ENCODE measurements at regions not wholly inside any gene's neighbourhood (a gene's known extent, or its start where the extent isn't known, plus 50 kb on each side); places are given as distances from the start of the nearest gene placed in this dataset.

DNA sequence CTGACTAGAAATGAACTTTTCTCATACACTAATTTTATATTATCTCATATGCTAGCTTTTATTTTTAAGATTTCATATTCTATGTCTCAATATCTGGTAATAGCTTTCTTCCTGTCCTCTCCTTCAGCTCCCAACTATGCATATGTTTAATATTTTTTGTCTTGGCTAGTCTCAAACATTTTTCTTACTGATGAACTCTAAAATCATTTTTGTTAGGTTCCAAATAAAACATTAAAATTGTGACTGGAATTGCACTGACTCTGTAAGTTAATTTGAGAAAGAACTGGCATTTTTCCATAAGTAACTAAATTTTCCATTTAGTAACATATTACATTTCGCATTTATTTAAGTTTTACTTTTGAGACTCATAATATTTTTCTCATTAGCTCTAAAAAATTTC is 368.5 kb upstream of the DPYD start:
- no peak overlapping the region for H3K27ac ChIP-seq (ENCODE audit: extremely low read depth, low read depth, low read length)
- ChIA-PET CTCF (interaction anchor here (0.9 kb wide), 1 partner anchor 51 kb away, joined by 3 read pairs; no protein-coding TSS in a partner anchor), POLR2A (no interaction called here)
- H3K36me3 ChIP-seq (ENCODE audit: control insufficient read depth in 2 of 2, insufficient read depth in 1 of 2, low read length in 2 of 2): no peaks in the 10 kb centered on the region
- no peaks in the 10 kb centered on the region; the same call in 1 of the 2 replicates for H3K9me3 ChIP-seq (ENCODE audit: control insufficient read depth, insufficient read depth, low read depth, low read length)
- no peak for TF ChIP-seq ZNF843 (tag by site-specific recombination; IDR thresholded peaks at IDR 0.05)
- TF ChIP-seq ZNF174 (tag by site-specific recombination; IDR thresholded peaks at IDR 0.05): no peak
- no peak for TF ChIP-seq TCF7L2 (IDR thresholded peaks at IDR 0.05; ENCODE audit: borderline replicate concordance, low read depth, low read length)
- no peak for TF ChIP-seq HOXD13 (CRISPR knock-in tag; IDR thresholded peaks at IDR 0.05; ENCODE audit: borderline replicate concordance)
- TF ChIP-seq, protein P1, sequence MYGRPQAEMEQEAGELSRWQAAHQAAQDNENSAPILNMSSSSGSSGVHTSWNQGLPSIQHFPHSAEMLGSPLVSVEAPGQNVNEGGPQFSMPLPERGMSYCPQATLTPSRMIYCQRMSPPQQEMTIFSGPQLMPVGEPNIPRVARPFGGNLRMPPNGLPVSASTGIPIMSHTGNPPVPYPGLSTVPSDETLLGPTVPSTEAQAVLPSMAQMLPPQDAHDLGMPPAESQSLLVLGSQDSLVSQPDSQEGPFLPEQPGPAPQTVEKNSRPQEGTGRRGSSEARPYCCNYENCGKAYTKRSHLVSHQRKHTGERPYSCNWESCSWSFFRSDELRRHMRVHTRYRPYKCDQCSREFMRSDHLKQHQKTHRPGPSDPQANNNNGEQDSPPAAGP (tag by site-specific recombination; IDR thresholded peaks at IDR 0.05): no peak
- no peak overlapping the region for H3K4me3 ChIP-seq (ENCODE audit: low read depth, low read length)
- no peaks in the 10 kb centered on the region for H3K4me1 ChIP-seq (ENCODE audit: control insufficient read depth, insufficient read depth, low read length)

DNA sequence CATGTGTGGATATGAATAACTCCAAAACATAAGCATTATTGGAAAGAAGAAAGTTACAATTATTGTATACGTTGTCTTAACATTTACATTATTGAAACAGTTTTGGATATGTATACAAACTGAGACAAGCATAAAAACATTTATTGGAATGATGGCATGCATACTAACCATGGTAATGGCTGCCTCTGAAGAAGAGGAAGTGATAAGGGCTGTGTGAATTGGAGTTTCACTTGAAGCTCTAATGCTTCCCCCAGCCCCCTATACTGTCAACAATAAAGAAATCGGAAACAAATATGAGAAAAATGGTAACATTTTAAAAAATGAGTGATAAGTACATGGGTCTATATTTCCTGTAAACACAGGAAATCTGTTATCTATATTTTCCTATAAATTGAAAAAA is 367.7 kb upstream of the DPYD start:
- POLR2A ChIA-PET: no interaction called here
- Histone ChIP-seq H3K36me3 (ENCODE audit: control insufficient read depth in 2 of 2, insufficient read depth in 1 of 2, low read length in 2 of 2) (no peaks in the 10 kb centered on the region), H3K4me1 (ENCODE audit: control insufficient read depth, insufficient read depth, low read length) (no peaks in the 10 kb centered on the region), H3K4me3 (ENCODE audit: low read depth, low read length) (no peak overlapping the region), H3K27ac (ENCODE audit: extremely low read depth, low read depth, low read length) (no peak overlapping the region), H3K9me3 (ENCODE audit: control insufficient read depth, insufficient read depth, low read depth, low read length) (no peaks in the 10 kb centered on the region; the same call in 1 of the 2 replicates)
- CTCF ChIA-PET: interaction anchor here (0.9 kb wide), 1 partner anchor 50 kb away, joined by 3 read pairs; no protein-coding TSS in a partner anchor
- TF ChIP-seq PRDM1 (tag by site-specific recombination; IDR thresholded peaks at IDR 0.05) (no peak), ZNF311 (tag by site-specific recombination; IDR thresholded peaks at IDR 0.05; ENCODE audit: borderline replicate concordance) (no peak), ZFP37 (tag by site-specific recombination; IDR thresholded peaks at IDR 0.05) (no peak), ZBTB48 (tag by site-specific recombination; IDR thresholded peaks at IDR 0.05) (no peak), ZNF354C (tag by site-specific recombination; IDR thresholded peaks at IDR 0.05; ENCODE audit: borderline replicate concordance, low read depth) (no peak)

DNA sequence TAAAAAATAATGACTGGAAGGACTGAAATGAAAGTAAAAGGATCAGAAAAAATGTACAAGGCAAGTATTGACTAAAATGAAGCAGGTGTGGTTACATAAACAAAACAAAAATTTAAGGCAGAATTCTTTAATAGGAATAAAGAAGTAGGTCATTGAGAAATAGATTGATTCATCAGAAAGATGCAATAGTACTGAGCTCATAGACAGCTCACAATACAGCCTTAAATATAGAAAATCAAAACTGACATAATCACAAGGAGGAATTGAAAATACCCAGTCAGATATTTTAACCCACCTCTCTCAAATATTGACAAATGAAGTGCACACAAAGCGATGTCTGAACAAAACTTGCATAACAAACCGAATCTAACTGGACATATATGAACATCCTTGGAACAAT is 366.8 kb upstream of the DPYD start:
- H3K27ac ChIP-seq (ENCODE audit: extremely low read depth, low read depth, low read length): no peak overlapping the region
- no peak overlapping the region for H3K4me3 ChIP-seq (ENCODE audit: low read depth, low read length)
- no peaks in the 10 kb centered on the region for H3K4me1 ChIP-seq (ENCODE audit: control insufficient read depth, insufficient read depth, low read length)
- POLR2A ChIA-PET: no interaction called here
- H3K36me3 ChIP-seq (ENCODE audit: control insufficient read depth in 2 of 2, insufficient read depth in 1 of 2, low read length in 2 of 2): no peaks in the 10 kb centered on the region
- H3K9me3 ChIP-seq (ENCODE audit: control insufficient read depth, insufficient read depth, low read depth, low read length): no peaks in the 10 kb centered on the region; the same call in 1 of the 2 replicates
- TF ChIP-seq ZNF426 (tag by site-specific recombination; IDR thresholded peaks at IDR 0.05): no peak
- TF ChIP-seq, protein P2, sequence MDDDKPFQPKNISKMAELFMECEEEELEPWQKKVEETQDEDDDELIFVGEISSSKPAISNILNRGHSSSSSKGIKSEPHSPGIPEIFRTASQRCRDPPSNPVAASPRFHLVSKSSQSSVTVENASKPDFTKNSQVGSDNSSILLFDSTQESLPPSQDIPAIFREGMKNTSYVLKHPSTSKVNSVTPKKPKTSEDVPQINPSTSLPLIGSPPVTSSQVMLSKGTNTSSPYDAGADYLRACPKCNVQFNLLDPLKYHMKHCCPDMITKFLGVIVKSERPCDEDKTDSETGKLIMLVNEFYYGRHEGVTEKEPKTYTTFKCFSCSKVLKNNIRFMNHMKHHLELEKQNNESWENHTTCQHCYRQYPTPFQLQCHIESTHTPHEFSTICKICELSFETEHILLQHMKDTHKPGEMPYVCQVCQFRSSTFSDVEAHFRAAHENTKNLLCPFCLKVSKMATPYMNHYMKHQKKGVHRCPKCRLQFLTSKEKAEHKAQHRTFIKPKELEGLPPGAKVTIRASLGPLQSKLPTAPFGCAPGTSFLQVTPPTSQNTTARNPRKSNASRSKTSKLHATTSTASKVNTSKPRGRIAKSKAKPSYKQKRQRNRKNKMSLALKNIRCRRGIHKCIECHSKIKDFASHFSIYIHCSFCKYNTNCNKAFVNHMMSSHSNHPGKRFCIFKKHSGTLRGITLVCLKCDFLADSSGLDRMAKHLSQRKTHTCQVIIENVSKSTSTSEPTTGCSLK (tag by site-specific recombination; IDR thresholded peaks at IDR 0.05): no peak
- TF ChIP-seq, protein P3, sequence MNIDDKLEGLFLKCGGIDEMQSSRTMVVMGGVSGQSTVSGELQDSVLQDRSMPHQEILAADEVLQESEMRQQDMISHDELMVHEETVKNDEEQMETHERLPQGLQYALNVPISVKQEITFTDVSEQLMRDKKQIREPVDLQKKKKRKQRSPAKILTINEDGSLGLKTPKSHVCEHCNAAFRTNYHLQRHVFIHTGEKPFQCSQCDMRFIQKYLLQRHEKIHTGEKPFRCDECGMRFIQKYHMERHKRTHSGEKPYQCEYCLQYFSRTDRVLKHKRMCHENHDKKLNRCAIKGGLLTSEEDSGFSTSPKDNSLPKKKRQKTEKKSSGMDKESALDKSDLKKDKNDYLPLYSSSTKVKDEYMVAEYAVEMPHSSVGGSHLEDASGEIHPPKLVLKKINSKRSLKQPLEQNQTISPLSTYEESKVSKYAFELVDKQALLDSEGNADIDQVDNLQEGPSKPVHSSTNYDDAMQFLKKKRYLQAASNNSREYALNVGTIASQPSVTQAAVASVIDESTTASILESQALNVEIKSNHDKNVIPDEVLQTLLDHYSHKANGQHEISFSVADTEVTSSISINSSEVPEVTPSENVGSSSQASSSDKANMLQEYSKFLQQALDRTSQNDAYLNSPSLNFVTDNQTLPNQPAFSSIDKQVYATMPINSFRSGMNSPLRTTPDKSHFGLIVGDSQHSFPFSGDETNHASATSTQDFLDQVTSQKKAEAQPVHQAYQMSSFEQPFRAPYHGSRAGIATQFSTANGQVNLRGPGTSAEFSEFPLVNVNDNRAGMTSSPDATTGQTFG (tag by site-specific recombination; IDR thresholded peaks at IDR 0.05; ENCODE audit: borderline replicate concordance): no peak
- TF ChIP-seq ZBTB17 (tag by site-specific recombination; IDR thresholded peaks at IDR 0.05): no peak
- TF ChIP-seq ZBTB20 (tag by site-specific recombination; IDR thresholded peaks at IDR 0.05): no peak
- no peak for TF ChIP-seq ZNF843 (tag by site-specific recombination; IDR thresholded peaks at IDR 0.05)
- no peak for TF ChIP-seq BCL11B (tag by site-specific recombination; IDR thresholded peaks at IDR 0.05; ENCODE audit: low read depth)
- TF ChIP-seq GLIS1 (tag by site-specific recombination; IDR thresholded peaks at IDR 0.05): no peak
- TF ChIP-seq KLF7 (tag by site-specific recombination; IDR thresholded peaks at IDR 0.05; ENCODE audit: borderline replicate concordance): no peak
- TF ChIP-seq, protein P4, sequence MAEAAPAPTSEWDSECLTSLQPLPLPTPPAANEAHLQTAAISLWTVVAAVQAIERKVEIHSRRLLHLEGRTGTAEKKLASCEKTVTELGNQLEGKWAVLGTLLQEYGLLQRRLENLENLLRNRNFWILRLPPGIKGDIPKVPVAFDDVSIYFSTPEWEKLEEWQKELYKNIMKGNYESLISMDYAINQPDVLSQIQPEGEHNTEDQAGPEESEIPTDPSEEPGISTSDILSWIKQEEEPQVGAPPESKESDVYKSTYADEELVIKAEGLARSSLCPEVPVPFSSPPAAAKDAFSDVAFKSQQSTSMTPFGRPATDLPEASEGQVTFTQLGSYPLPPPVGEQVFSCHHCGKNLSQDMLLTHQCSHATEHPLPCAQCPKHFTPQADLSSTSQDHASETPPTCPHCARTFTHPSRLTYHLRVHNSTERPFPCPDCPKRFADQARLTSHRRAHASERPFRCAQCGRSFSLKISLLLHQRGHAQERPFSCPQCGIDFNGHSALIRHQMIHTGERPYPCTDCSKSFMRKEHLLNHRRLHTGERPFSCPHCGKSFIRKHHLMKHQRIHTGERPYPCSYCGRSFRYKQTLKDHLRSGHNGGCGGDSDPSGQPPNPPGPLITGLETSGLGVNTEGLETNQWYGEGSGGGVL (tag by site-specific recombination; IDR thresholded peaks at IDR 0.05): no peak
- TF ChIP-seq ZSCAN23 (tag by site-specific recombination; IDR thresholded peaks at IDR 0.05): no peak
- TF ChIP-seq ZNF433 (tag by site-specific recombination; IDR thresholded peaks at IDR 0.05; ENCODE audit: low read depth): no peak
- CTCF ChIA-PET: no interaction called here
